ENCODE measurements at regions not wholly inside any gene's neighbourhood (a gene's known extent, or its start where the extent isn't known, plus 50 kb on each side); places are given as distances from the start of the nearest gene placed in this dataset.
A peak's percentile ranks its signal among the peaks of the same experiment; 100 is the strongest.

DNA sequence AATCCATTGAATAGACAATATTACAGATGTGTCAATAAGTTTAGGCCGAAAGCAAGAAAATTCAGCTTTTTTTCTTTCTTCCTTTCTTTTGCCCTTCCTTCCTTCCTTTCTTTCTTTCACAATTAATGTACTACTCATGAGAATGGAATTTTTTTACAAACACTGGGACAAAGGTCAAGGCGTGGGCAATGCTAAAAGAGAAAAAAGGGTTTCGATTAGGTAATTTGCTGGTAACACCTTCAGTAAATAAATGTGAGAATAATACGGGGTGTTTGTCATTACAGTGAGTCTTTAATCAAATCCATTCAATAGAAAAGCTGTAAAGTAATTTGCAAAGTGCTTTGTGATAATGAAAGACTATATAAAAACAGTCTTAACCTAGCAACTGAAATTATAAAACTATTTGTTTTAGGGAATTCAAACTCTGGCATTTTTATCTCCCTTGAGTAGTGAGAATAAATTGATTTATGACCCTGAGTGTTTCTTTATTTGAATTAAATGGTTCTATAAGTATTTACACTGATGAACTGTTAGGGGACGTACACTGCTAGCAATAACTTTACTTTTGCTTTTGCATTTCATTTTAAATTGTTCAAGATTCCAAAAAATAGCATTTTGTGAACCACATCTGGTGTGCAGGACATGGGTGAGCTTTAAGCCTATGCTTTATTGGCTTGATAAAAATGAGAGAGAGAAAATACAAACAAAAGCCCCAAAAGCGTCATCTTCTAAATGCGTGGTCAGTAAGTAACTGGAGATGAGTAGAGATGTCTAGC, 104.2 kb upstream of the THRB start:
- intact Hi-C loops (cut with DNase I), result no loop called here
- DNase-seq (ENCODE audit: low spot score in 2 of 2), result no peak
- no peak for TF ChIP-seq CTCF (IDR thresholded peaks at IDR 0.05)
- peaks cover 0 to 5% of the 10 kb centered on the region in 2 donors for H3K4me1 ChIP-seq
- H3K9me3 ChIP-seq, result no peaks in the 10 kb centered on the region
- H3K27me3 ChIP-seq, result no peaks in the 10 kb centered on the region
- no peaks in the 10 kb centered on the region for H3K36me3 ChIP-seq
- H3K27ac ChIP-seq, result no peak overlapping the region
- peak overlapping the region in 1 of 2 donors; percentile 23 for H3K4me3 ChIP-seq

- Histone ChIP-seq H3K36me3 (no peaks in the 10 kb centered on the region), H3K27me3 (no peaks in the 10 kb centered on the region), H3K4me1 (peaks cover 0 to 5% of the 10 kb centered on the region in 2 donors), H3K27ac (no peak overlapping the region), H3K9me3 (no peaks in the 10 kb centered on the region), H3K4me3 (no peak overlapping the region)
- intact Hi-C loops (cut with DNase I), result no loop called here
- DNase-seq (ENCODE audit: low spot score in 2 of 2), result no peak
- TF ChIP-seq CTCF (IDR thresholded peaks at IDR 0.05), result no peak
These were observed 106.7 kb upstream of the THRB start for GRCh38 chr3:24601066-24601939.

- H3K27me3 ChIP-seq, result no peaks in the 10 kb centered on the region
- no peaks in the 10 kb centered on the region for H3K36me3 ChIP-seq
- intact Hi-C loops (cut with DNase I), result no loop called here
- DNase-seq (ENCODE audit: low spot score in 2 of 2), result no peak
- H3K9me3 ChIP-seq, result no peaks in the 10 kb centered on the region
- no peak overlapping the region for H3K27ac ChIP-seq
- H3K4me1 ChIP-seq, result peaks cover 4 to 8% of the 10 kb centered on the region in 2 donors
- no peak for TF ChIP-seq CTCF (IDR thresholded peaks at IDR 0.05)
- H3K4me3 ChIP-seq, result no peak overlapping the region
These were observed 109.6 kb upstream of the THRB start for GRCh38 chr3:24604215-24604614.

DNA sequence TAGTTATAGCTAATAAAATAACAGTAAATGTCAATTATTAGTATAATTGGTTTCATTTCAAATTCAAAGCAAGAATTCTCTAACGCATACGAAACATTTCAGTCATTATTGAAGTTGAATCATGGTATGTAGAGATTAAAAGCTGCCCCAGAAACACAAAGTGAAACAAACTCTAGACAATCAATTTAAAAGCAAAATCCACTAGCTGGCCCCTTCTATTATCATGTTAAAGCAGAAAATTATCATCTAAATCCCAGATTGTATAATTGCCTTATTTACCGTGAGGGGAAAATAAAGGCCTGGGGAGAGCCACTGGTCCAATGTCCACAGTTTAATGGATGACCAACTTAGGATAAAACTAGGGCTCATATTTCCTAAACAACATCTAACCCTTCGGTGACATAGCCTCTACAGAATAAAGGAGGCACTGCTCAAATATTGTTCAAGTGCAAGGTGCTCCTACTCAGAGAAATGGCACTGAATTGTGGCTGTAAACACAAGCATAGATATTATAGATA, 110.9 kb upstream of the THRB start:
- TF ChIP-seq CTCF (IDR thresholded peaks at IDR 0.05), result no peak
- peaks cover 4 to 8% of the 10 kb centered on the region in 2 donors for H3K4me1 ChIP-seq
- no peaks in the 10 kb centered on the region for H3K9me3 ChIP-seq
- no peak overlapping the region for H3K27ac ChIP-seq
- no peaks in the 10 kb centered on the region for H3K36me3 ChIP-seq
- H3K4me3 ChIP-seq, result no peak overlapping the region
- DNase-seq (ENCODE audit: low spot score in 2 of 2), result no peak
- H3K27me3 ChIP-seq, result no peaks in the 10 kb centered on the region
- intact Hi-C loops (cut with DNase I), result no loop called here

DNA sequence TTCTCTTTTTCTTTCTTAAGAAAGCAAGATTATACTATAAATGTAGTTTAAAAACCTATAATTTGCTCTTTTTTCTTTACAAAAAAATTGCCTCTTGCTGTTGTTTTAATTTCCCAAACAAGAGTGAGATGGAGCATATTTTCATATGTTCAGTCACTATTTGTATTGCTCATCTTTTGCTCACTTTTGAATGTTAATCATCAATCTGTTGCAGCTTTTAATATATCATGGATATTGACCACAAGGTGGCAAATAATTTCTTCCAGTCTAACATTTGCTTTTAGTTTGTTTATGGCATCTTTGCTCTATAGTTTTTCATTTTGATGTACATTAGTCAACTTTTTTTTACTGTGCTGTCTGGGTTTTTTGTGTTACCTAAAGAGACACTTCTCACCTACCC, 112.6 kb upstream of the THRB start:
- H3K36me3 ChIP-seq, result no peaks in the 10 kb centered on the region
- no peaks in the 10 kb centered on the region for H3K9me3 ChIP-seq
- H3K27me3 ChIP-seq, result no peaks in the 10 kb centered on the region
- TF ChIP-seq CTCF (IDR thresholded peaks at IDR 0.05), result no peak
- DNase-seq (ENCODE audit: low spot score in 2 of 2), result no peak
- intact Hi-C loops (cut with DNase I), result no loop called here
- no peak overlapping the region for H3K27ac ChIP-seq
- H3K4me3 ChIP-seq, result no peak overlapping the region
- peaks cover 4 to 8% of the 10 kb centered on the region in 2 donors for H3K4me1 ChIP-seq

All from ascending aorta (tissue), 2 donors.